ENCODE measurements at regions not wholly inside any gene's neighbourhood (a gene's known extent, or its start where the extent isn't known, plus 50 kb on each side); places are given as distances from the start of the nearest gene placed in this dataset.

DNA sequence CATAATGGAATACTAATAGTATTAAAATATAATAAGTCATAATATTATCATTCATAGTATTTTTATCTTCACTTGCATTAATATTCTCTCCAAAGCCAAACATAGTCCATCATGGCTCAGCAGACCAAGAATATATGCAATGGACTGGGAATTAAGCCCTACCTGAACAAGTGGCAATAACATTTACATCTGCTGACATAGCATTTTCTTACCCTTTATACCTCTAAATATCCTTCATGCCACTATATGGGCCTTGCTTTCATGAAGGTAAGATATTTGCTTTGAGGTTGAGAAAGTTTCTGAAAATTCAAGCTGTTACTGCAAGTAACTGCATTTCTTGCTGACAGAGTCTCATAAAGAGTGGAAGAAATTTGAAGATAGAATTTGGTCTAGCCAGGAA lies 847.4 kb upstream of the GCFC2 start:
- TF ChIP-seq, protein P1, sequence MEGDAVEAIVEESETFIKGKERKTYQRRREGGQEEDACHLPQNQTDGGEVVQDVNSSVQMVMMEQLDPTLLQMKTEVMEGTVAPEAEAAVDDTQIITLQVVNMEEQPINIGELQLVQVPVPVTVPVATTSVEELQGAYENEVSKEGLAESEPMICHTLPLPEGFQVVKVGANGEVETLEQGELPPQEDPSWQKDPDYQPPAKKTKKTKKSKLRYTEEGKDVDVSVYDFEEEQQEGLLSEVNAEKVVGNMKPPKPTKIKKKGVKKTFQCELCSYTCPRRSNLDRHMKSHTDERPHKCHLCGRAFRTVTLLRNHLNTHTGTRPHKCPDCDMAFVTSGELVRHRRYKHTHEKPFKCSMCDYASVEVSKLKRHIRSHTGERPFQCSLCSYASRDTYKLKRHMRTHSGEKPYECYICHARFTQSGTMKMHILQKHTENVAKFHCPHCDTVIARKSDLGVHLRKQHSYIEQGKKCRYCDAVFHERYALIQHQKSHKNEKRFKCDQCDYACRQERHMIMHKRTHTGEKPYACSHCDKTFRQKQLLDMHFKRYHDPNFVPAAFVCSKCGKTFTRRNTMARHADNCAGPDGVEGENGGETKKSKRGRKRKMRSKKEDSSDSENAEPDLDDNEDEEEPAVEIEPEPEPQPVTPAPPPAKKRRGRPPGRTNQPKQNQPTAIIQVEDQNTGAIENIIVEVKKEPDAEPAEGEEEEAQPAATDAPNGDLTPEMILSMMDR (IDR thresholded peaks at IDR 0.05) = no peak
- TF ChIP-seq POLR2AphosphoS5 (IDR thresholded peaks at IDR 0.05; ENCODE audit: low read depth, low read length) (no peak), SIN3A (IDR thresholded peaks at IDR 0.05; ENCODE audit: borderline replicate concordance, insufficient read depth, low read depth, low read length) (no peak), REST (IDR thresholded peaks at IDR 0.05; ENCODE audit: insufficient read depth in 1 of 2, low read depth in 2 of 2, low read length in 1 of 2) (no peak), TCF7L2 (IDR thresholded peaks at IDR 0.05; ENCODE audit: low read depth, low read length) (no peak)

Data from Panc1 (cell line).